ENCODE measurements at regions not wholly inside any gene's neighbourhood (a gene's known extent, or its start where the extent isn't known, plus 50 kb on each side); places are given as distances from the start of the nearest gene placed in this dataset.

- no peak for TF ChIP-seq TOX (CRISPR knock-in tag; IDR thresholded peaks at IDR 0.05; ENCODE audit: borderline replicate concordance)
- no peak for TF ChIP-seq PATZ1 (CRISPR knock-in tag; IDR thresholded peaks at IDR 0.05; ENCODE audit: borderline replicate concordance)
- TF ChIP-seq OSR1 (CRISPR knock-in tag; IDR thresholded peaks at IDR 0.05), result no peak
- no peak for TF ChIP-seq PPARA (CRISPR knock-in tag; IDR thresholded peaks at IDR 0.05; ENCODE audit: borderline replicate concordance)
- TF ChIP-seq CSRNP3 (CRISPR knock-in tag; IDR thresholded peaks at IDR 0.05), result no peak
These were observed 322.8 kb upstream of the PPARGC1A start for GRCh38 chr4:24212642-24213041.
